Activated naive CD4-positive, alpha-beta T cell treated with anti-CD3 and anti-CD28 coated beads, Interleukin-2, amount 50 U/mL, for 24 hours (primary cell): ENCODE measurements at regions not wholly inside any gene's neighbourhood (a gene's known extent, or its start where the extent isn't known, plus 50 kb on each side); places are given as distances from the start of the nearest gene placed in this dataset.
A peak's percentile ranks its signal among the peaks of the same experiment; 100 is the strongest.
"Not testable (repeated sequence)": the region's sequence is repeated elsewhere in the genome, so short reads cannot be mapped to it uniquely, and the experiment has no call there.

Source experiments
- H3K27ac Mint-ChIP-seq: one replicate; pipeline ENCODE4 v1.8.0; 2021; ENCODE audit warnings: mild to moderate bottlenecking, mixed read lengths
- H3K27me3 Mint-ChIP-seq: one replicate; pipeline ENCODE4 v1.8.0; 2021; ENCODE audit warnings: mixed read lengths
- H3K36me3 Mint-ChIP-seq: one replicate; pipeline ENCODE4 v1.8.0; 2021; ENCODE audit warnings: mixed read lengths
- H3K4me1 Mint-ChIP-seq: one replicate; pipeline ENCODE4 v1.8.0; 2021; ENCODE audit warnings: mixed read lengths
- H3K4me3 Mint-ChIP-seq: one replicate; pipeline ENCODE4 v1.8.0; 2021; ENCODE audit warnings: mild to moderate bottlenecking, mixed read lengths
- H3K9me3 Mint-ChIP-seq: one replicate; pipeline ENCODE4 v1.8.0; 2021; ENCODE audit warnings: mixed read lengths

GRCh38 chr22:49660321-49660720 lies 167.4 kb downstream of the BRD1 start:
- peaks cover 6% of the 10 kb centered on the region for H3K36me3 Mint-ChIP-seq
- no peaks in the 10 kb centered on the region for H3K27me3 Mint-ChIP-seq
- H3K4me3 Mint-ChIP-seq, result no peak overlapping the region
- H3K4me1 Mint-ChIP-seq, result peaks cover 22% of the 10 kb centered on the region
- H3K27ac Mint-ChIP-seq, result no peak overlapping the region
- H3K9me3 Mint-ChIP-seq, result no peaks in the 10 kb centered on the region

- peaks cover 8% of the 10 kb centered on the region for H3K36me3 Mint-ChIP-seq
- H3K4me3 Mint-ChIP-seq, result no peak overlapping the region
- H3K27ac Mint-ChIP-seq, result no peak overlapping the region
- H3K4me1 Mint-ChIP-seq, result peaks cover 24% of the 10 kb centered on the region
- no peaks in the 10 kb centered on the region for H3K9me3 Mint-ChIP-seq
- no peaks in the 10 kb centered on the region for H3K27me3 Mint-ChIP-seq
Observed at GRCh38 chr22:49659924-49660315, 167.8 kb downstream of the BRD1 start.

DNA sequence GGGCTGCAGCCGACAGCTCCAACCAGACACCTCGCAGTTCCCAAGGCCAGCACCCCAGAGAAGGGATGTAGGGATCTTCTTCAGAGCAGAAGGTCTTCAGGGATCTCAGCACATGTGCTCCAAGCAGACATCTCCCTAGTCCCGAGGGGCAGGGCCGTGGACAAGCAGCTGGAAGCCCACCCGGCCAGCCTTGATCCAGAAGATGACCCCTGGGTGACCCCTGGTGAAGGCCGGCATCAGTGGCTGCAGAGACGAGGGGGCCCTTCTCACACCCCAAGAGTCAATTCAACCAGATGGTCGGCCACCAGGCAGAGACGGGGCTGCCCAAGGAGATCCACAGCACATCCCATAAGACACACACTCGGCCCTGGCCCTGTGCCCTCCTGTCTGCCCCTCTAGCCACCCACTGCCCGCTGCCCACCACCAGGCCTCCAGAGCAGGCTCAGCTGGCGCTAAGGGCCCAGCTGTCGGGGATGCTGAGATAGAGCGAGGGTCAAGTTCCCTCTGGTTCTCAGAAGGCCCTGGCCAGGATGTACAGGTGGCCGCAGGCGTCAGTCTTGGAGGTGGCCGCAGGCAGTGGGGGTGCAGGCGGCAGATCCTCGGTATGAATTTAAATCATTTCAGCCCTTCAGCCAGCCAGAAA lies 168.3 kb downstream of the BRD1 start:
- Mint-ChIP-seq H3K4me1 (peaks cover 29% of the 10 kb centered on the region), H3K36me3 (peaks cover 8% of the 10 kb centered on the region), H3K4me3 (no peak overlapping the region), H3K27ac (no peak overlapping the region), H3K9me3 (no peaks in the 10 kb centered on the region), H3K27me3 (no peaks in the 10 kb centered on the region)

- peak overlapping the region; percentile 3 for H3K4me3 Mint-ChIP-seq
- H3K27me3 Mint-ChIP-seq, result no peaks in the 10 kb centered on the region
- H3K9me3 Mint-ChIP-seq, result no peaks in the 10 kb centered on the region
- H3K36me3 Mint-ChIP-seq, result peaks cover 8% of the 10 kb centered on the region
- no peak overlapping the region for H3K27ac Mint-ChIP-seq
- peaks cover 30% of the 10 kb centered on the region for H3K4me1 Mint-ChIP-seq
Observed at GRCh38 chr22:49658902-49659280, 168.8 kb downstream of the BRD1 start.

GRCh38 chr22:49657974-49658590 lies 169.6 kb downstream of the BRD1 start:
- peak overlapping the region; percentile 76 for H3K27ac Mint-ChIP-seq
- H3K9me3 Mint-ChIP-seq, result no peaks in the 10 kb centered on the region
- H3K4me3 Mint-ChIP-seq, result peak overlapping the region; percentile 96
- peaks cover 9% of the 10 kb centered on the region for H3K36me3 Mint-ChIP-seq
- H3K4me1 Mint-ChIP-seq, result peaks cover 30% of the 10 kb centered on the region
- H3K27me3 Mint-ChIP-seq, result no peaks in the 10 kb centered on the region

DNA sequence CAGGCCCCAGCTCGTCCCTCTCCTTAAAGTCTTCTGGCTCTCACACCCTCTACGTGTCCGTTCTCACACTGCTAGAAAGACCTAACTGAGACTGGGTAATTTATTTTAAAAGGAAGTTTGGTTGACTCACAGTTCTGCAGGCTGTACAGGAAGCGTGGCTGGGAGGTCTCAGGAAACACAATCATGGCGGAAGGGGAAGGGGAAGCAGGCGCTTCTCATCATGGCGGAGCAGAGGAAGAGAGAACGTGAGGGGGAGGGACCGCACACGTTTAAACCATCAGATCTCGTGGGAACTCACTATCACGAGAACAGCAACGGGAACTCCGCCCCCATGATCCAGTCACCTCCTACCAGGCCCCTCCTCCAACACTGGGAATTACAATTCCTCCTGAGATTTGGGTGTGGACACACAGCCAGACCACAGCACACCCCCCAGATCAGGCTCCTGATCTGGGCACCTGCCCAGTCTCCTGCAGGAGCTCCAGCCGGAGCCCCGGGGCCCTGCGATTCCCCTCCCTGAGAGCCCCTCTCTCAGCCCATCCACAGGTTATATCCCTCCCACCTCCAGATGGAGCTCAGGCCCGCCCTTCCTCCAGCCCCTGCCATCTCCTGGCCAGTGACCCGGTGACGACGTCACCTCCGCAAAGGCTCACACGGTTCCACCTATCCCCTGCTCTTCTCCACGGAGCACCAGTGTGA lies 170.2 kb downstream of the BRD1 start:
- no peaks in the 10 kb centered on the region for H3K27me3 Mint-ChIP-seq
- no peaks in the 10 kb centered on the region for H3K9me3 Mint-ChIP-seq
- peak overlapping the region; percentile 96 for H3K4me3 Mint-ChIP-seq
- H3K27ac Mint-ChIP-seq, result peak overlapping the region; percentile 89
- H3K4me1 Mint-ChIP-seq, result peaks cover 30% of the 10 kb centered on the region
- peaks cover 11% of the 10 kb centered on the region for H3K36me3 Mint-ChIP-seq

DNA sequence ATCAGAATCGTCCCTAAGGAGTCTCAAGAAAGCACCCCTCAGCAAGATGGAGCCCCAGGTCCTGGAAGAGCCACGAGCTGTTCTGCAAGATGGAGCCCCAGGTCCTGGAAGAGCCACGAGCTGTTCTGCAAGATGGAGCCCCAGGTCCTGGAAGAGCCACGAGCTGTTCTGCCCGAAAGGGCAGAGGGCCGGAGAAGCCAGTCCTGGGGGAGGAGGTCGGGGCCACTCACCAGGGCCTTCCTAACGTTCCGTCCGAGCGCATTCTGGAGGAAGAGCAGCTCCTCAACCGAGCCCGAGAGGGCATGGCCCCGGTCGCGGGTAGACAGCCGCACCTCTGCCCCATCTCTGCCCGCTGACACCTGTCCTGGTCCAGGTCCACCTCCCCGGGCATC lies 170.8 kb downstream of the BRD1 start:
- Mint-ChIP-seq H3K4me3 (peak overlapping the region; percentile 96), H3K27ac (peak overlapping the region; percentile 89), H3K36me3 (peaks cover 14% of the 10 kb centered on the region), H3K4me1 (peaks cover 34% of the 10 kb centered on the region)
- H3K9me3 Mint-ChIP-seq, H3K27me3 Mint-ChIP-seq: not testable (repeated sequence)

- Mint-ChIP-seq H3K4me1 (peaks cover 35% of the 10 kb centered on the region), H3K36me3 (peaks cover 14% of the 10 kb centered on the region), H3K4me3 (peak overlapping the region; percentile 96), H3K9me3 (no peaks in the 10 kb centered on the region), H3K27ac (no peak overlapping the region), H3K27me3 (no peaks in the 10 kb centered on the region)
Observed at GRCh38 chr22:49656291-49656851, 171.3 kb downstream of the BRD1 start.

GRCh38 chr22:49655168-49655812 lies 172.4 kb downstream of the BRD1 start:
- H3K4me3 Mint-ChIP-seq, result peak overlapping the region; percentile 96
- H3K36me3 Mint-ChIP-seq, result peaks cover 14% of the 10 kb centered on the region
- no peak overlapping the region for H3K27ac Mint-ChIP-seq
- peaks cover 37% of the 10 kb centered on the region for H3K4me1 Mint-ChIP-seq
- H3K9me3 Mint-ChIP-seq, result no peaks in the 10 kb centered on the region
- H3K27me3 Mint-ChIP-seq, result no peaks in the 10 kb centered on the region

DNA sequence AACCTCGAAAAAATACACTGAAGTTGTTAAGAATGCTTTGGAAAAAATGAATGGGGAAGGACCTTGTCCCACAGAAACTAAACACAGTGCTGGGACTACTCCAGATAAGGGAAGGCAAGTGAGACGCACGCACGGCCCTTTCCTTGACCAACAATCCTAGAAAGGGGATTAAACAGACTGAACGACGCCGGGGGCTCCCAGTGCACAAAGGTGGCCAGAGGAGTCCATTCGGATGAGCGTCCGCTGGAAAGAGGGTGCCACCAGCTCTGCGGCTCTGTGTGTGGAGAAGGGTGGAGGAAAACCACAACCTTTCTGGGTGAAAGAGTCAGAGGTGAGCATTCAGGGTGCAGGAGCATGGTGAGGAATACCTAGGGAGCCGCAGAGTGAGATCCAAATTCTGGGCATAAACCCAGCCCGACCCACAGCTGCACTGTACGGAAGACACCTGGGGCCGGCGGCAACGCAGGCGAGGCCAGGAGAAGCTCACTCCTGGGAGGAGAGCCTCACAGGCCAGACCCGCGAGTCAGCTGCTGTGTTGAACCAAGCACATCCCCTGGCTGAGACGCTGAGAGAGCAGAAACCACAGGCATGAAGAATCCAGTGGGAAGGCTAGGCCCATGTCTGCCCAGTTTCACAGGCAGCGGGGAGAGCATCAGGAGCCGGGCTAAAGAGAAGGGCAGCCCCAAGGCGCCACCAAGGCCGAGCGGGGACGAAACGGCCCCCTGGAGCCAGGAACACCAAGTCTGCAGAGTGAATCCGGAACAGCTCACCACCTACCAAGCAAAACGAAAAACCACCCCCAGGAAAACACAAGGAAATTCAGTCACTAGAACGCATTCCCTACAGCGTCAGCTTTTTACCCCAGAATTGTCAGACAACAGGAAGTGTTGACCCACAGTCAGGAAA lies 177.1 kb downstream of the BRD1 start:
- no peaks in the 10 kb centered on the region for H3K27me3 Mint-ChIP-seq
- peak overlapping the region; percentile 51 for H3K27ac Mint-ChIP-seq
- peaks cover 13% of the 10 kb centered on the region for H3K36me3 Mint-ChIP-seq
- no peaks in the 10 kb centered on the region for H3K9me3 Mint-ChIP-seq
- no peak overlapping the region for H3K4me3 Mint-ChIP-seq
- peaks cover 34% of the 10 kb centered on the region for H3K4me1 Mint-ChIP-seq

DNA sequence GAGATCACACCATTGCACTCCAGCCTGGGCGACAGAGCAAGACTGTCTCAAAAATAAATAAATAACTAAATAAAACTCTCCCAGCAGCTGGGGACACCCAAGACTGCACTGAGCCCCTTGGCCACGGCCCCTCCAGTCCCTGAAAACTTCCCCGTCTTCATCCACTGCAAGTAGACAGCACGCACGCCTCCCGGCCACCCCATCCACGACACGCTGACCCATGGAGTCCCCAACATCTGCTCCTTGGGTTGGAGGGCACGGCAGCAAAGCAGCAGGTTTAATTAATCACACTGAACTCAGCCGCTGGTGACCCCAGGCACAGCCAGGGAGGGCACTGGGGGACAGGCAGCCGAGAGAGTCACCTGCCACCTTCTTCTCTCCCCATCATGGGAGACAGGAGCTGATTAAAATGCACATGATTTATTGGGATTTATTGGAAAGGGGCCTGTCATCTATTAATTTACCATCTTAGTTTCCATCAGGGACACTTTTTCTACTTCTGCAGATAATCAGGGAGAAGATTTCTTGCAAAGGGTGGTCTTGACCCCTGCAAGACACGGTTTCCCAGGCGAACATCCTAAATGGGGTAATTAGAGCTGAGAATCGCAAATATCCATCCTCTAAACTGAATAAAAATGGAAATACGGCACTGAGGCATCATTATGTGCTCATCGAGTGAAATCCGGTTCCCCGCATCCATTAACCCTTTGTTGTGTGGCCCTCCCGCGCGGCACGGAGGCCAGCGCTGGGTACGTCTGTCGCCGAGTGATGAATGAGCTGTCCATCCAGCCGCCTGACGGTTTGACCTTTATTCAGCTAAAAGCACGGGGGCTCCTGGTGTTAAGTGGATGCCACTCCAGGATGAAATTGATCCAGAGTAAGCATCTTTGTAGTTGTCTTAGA lies 178.3 kb downstream of the BRD1 start:
- Mint-ChIP-seq H3K27ac (no peak overlapping the region), H3K9me3 (no peaks in the 10 kb centered on the region), H3K4me3 (no peak overlapping the region), H3K27me3 (no peaks in the 10 kb centered on the region), H3K4me1 (peaks cover 22% of the 10 kb centered on the region), H3K36me3 (peaks cover 11% of the 10 kb centered on the region)

DNA sequence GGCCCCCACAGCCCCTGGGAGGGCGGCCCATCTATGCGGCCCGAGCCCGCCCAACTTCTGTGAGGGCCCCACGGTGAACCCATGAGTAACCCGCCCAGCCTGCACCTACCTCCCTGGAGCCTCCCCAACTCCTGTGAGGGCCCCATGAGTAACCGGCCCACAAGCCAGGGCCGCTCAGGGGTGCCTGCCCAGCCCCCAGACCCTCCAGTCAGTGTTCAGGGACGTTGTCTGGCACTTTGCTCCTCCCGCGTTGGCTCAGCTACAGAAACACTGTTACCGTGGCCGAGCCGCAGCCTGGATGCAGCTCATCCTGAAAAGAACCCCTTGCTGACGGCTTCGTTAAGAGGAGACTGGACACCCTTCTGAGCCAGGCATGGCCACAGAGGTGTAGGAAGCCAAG lies 179.6 kb downstream of the BRD1 start:
- Mint-ChIP-seq H3K27me3 (no peaks in the 10 kb centered on the region), H3K4me1 (peaks cover 21% of the 10 kb centered on the region), H3K4me3 (no peak overlapping the region), H3K36me3 (peaks cover 10% of the 10 kb centered on the region), H3K27ac (no peak overlapping the region), H3K9me3 (no peaks in the 10 kb centered on the region)

DNA sequence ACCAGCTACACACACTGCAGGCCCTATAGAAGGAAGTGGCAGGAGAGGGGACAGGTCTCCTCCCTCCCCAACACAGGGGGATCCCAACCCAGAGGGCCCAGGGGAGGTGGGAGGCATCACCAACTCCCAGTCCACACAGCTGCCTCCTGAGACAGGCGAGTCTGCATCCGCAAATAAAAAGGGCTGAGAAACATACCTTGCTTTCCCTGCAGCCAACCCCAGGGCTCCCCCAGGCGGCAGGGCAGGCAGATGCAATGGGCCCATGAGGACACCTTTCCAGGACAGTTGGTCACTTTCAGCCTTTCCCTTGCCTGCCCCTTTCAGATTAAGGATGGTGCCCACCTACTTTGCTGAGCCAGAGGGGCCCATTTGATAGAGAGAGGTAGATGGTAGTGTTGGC lies 180.0 kb downstream of the BRD1 start:
- Mint-ChIP-seq H3K27ac (no peak overlapping the region), H3K4me1 (peaks cover 21% of the 10 kb centered on the region), H3K27me3 (no peaks in the 10 kb centered on the region), H3K9me3 (no peaks in the 10 kb centered on the region), H3K4me3 (no peak overlapping the region), H3K36me3 (peaks cover 10% of the 10 kb centered on the region)

DNA sequence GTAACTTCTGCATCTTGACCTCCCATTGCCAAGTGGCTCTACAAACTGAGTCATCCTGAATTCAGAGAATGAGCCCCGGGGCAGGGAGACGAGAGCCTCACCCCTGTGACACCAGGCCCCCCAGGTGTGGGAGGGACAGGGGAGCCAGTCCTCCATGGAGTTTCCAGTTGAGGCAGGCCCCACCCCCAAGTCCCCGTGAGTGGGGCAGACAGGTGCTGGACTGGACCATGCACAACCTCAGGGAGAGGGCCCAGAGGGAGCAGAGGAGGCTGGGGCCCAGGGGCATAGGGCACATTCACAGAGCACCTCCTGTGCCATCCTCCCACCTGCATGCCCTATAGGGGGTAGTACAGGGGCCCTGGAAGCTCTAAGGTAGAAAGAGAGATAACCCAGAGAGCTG lies 180.8 kb downstream of the BRD1 start:
- no peak overlapping the region for H3K27ac Mint-ChIP-seq
- H3K27me3 Mint-ChIP-seq, result no peaks in the 10 kb centered on the region
- H3K4me1 Mint-ChIP-seq, result peaks cover 18% of the 10 kb centered on the region
- H3K9me3 Mint-ChIP-seq, result no peaks in the 10 kb centered on the region
- H3K36me3 Mint-ChIP-seq, result peaks cover 5% of the 10 kb centered on the region
- H3K4me3 Mint-ChIP-seq, result no peak overlapping the region
